ENCODE measurements at regions not wholly inside any gene's neighbourhood (a gene's known extent, or its start where the extent isn't known, plus 50 kb on each side); places are given as distances from the start of the nearest gene placed in this dataset. TPM values are rescaled to one million over a fixed set of nuclear protein-coding genes. Genes with fewer than 3 reads are reported as not detected.

- no peak for TF ChIP-seq CTCF (IDR thresholded peaks at IDR 0.05)
- ATAC-seq (ENCODE audit: low FRiP score) (no peak), DNase-seq (ENCODE audit: low spot score) (no peak)
These were observed 53.5 kb upstream of the PDE5A start for GRCh38 chr4:119682099-119682498.

GRCh38 chr4:119679251-119679650 lies 50.6 kb upstream of the PDE5A start:
- ATAC-seq (ENCODE audit: low FRiP score) (no peak), DNase-seq (ENCODE audit: low spot score) (no peak)
- no peak for TF ChIP-seq CTCF (IDR thresholded peaks at IDR 0.05)

GRCh38 chr4:119678761-119679160 lies 50.2 kb upstream of the PDE5A start:
- ATAC-seq (ENCODE audit: low FRiP score) (peak; percentile 48), DNase-seq (ENCODE audit: low spot score) (no peak)
- no peak for TF ChIP-seq CTCF (IDR thresholded peaks at IDR 0.05)

Small RNA genes lying in the stretch of these regions (small RNA-seq; reads per million reads assigned to genes)
- not detected for gene RF00019
